Activated CD8-positive, alpha-beta memory T cell treated with anti-CD3 and anti-CD28 coated beads for 4 hours (primary cell): ENCODE measurements at regions not wholly inside any gene's neighbourhood (a gene's known extent, or its start where the extent isn't known, plus 50 kb on each side); places are given as distances from the start of the nearest gene placed in this dataset.
"Not testable (repeated sequence)": the region's sequence is repeated elsewhere in the genome, so short reads cannot be mapped to it uniquely, and the experiment has no call there.

Source experiments
- DNase-seq, 2 donors: peaks; one replicate each; pipeline ENCODE4 v3.0.0-alpha.2; 2020; ENCODE audit warnings: low read depth in 2 of 2

DNA sequence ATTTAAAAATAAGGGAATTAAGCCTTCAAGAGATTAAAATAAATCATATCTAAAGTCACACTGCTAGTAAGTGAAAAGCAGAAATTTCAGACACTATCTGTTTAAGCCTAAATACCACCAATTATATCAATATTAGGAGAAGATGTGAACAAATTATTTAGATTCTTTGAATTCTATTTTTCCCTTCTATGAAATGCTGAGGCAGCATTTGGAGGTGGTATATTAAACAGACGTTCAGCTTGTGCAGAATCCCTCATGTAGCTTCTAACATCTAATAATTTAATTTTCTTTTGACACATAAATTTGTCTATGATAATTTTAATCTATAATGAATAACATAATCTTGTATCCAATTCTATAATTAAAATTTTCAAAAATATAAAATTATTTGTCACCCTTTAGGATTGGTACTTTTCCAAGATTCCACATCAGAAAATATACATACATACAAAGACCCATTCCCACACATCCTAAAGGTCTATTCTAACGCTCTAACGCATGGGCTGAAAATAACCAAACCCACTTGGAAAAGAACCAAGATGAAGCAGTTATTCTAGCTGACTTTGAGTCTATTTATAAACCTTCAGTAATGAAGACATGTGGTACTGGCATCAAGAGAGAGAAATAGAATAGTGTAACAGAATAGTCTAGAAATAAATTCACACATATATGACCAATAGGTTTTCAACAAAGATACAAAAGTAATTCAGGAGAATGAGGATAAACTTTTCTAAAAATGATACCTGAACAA lies 751.8 kb downstream of the GALC start:
- DNase-seq, result no peak

DNA sequence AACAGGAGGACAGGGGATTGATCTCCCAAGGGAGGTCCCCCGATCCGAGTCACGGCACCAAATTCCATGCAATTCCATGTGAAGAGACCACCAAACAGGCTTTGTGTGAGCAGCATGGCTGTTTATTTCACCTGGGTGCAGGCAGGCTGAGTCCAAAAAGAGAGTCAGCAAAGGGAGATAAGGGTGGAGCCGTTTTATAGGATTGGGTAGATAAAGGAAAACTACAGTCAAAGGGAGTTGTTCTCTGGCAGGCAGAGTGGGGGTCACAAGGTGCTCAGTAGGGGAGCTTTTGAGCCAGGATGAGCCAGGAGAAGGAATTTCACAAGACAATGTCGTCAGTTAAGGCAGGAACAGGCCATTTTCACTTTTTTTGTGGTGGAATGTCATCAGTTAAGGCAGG lies 752.7 kb downstream of the GALC start:
- DNase-seq, result not testable (repeated sequence)

DNA sequence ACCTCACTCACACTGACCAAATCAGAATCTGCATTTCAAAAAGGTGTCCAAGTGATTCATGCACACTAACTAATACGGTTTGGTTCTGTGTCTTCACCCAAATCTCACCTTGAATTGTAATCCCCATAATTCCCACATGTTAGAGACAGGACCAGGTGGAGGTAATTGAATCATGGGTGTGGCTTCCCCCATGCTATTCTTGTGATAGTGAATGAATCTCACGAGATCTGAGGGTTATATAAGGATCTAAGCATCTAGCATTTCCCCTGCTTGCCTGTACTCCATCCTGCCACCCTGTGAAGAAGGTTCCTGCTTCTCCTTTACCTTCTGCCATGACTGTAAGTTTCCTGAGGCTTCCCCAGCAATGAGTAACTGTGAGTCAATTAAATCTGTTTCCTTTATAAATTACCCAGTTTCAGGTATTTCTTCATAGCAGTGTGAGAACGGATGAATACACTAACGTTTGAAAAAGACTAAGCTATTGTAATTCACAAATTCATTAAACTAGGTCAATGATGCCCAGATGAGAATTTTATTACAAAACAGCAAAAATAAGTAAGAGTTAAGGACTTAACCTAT lies 759.1 kb downstream of the GALC start:
- no peak for DNase-seq

DNA sequence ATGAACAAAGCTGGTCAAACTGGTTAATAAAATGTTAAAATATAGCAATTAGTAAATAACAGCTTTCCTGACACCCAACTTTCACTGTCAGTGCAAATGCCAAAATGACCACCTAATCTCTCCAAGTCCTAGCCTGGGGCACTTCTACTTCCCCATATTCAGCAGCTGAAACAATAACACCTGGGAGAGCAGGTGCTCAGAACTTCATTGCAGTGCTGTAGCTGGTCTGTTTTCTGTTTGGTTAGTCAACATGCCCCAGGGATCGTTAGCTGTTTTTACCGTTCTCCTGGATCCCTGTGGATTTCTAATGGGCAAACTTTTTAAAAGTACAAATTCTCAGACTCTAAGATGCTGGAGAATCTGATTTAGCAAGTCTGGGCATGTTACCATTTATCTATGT lies 759.7 kb downstream of the GALC start:
- no peak for DNase-seq

DNA sequence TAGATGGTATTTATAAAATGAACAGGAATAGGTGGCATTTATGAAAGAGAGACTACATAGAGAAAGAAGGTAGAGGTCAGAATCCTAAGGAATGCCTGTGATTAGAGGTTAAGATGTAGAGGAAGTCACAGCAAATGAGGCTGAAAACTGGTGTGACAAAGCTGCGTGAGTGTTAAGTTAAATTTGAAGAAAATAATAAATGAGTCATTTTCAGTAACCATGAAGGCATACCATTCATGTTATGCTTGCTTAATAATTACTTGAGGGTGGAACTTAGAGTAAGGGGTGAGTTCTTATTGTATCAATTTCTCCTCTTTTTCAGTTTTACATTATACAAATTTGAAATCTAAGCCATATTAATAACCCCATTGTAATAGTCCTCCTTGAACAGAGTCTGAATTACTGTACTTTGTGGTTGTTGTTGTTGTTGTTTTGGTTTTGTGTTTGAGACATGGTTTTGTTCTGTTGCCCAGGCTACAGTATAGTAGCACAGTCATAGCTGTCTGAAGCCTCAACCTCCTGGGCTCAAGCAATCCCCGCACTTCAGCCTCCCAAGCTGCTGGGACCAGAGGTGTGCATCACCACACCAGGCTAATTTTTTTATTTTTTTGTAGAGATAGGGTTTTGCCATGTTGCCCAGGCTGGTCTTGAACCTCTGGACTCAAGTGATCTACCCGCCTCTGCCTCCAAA lies 761.5 kb downstream of the GALC start:
- DNase-seq, result no peak

DNA sequence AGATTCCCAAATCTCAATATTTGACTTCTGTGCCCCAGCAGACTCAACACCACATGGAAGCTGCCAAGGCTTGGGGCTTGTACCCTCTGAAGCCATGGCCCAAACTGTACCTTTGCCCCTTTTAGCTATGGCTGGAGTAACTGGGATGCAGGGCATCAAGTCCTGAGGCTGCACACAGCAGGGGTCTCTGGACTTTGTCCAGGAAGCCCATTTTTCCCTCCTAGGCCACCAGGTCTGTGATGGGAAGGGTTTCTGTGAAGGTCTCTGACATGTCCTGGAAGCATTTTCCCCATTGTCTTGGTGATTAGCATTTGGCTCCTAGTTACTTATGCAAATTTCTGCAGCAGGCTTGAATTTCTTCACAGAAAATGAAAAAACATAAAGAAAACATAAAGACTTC lies 762.3 kb downstream of the GALC start:
- DNase-seq, result no peak

DNA sequence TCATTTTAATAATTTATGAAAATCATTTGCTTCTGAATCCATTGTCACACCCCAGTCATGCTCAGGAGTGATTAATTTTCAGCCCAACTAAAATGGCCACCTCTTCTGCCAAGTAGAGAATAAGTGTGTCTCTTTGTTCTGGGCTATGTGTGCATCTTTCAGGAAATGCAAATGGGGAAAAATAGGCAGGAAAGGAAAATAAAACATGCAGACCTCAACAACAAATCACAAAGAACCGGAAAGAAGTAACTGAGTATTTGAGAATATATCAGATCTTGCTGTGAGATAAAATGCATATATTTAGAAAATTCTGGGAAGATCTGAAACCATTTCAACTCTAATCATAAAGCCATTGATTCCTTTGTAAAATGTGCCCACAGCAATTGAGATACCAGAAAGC lies 763.9 kb downstream of the GALC start:
- DNase-seq, result no peak

DNA sequence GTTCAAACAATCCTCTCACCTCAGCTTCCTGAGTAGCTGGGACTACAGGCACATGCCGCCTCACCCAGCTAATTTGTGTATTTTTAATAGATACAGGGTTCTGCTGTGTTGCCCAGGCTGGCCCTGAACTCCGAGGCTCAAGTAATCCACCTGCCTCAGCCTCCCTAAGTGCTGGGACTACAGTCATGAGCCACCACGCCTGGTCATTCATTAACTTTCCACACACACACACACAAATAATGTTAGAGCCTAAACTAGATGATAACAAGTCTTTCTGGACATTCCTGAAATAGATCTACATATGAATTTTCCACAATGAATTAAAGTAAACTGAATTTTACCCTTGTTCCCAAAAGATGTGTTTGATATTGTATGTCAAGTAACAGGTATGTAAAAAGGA lies 776.0 kb downstream of the GALC start:
- no peak for DNase-seq

DNA sequence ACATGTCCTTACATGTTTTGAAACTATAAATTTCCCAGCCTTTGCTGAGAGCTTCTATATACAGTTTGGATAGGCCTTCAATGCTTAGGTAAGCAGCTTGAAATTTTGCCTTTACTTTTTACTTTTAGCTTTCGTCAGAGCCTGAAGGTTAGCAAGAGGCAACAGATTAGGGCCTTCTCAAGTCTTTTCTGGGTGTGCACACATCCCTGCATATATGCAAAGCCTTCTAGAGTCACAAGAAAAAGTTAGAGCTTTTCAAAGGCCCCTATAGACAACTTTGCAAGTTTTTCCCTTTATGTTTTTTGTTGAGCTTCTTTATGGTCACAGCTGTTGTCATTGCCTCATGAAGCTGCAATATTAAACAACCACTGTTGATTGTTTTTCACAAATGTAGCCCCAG lies 778.4 kb downstream of the GALC start:
- DNase-seq, result no peak

DNA sequence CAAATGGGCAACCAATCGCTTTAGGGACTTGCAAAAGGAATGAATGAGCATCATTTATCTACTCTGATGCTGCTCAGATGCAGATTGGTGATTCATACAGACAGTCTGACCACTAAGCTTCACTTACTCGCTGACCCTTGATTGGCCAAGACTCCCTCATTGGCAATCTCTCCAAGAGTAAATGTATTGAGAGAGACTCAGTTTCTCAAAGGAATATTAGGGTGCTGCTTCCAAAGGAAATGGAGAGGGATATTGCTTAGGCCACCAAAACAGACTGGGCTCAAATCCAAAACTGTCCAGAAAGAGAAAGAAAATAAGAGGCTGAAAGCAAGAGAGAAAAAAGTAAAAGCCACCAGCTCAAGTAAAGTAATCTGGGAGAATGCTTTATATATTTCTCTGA lies 785.2 kb downstream of the GALC start:
- no peak for DNase-seq

DNA sequence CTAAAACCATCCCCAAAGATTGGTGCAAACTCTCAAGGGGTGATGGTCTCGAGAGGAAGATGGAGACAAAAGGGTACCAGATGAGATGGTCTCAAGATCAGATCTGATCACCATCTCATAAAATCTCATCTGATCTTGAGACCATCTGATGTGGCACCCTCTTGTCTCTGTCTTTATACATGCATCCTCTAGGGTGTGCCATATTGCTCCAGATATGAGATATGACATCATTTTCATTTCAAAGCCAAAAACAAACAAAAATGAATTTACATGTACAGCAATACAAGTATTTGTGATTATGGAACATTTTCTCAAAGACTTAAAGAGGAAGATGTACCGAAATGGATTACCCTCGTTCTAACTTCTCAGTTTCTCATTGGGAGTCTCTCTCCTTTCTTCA lies 787.2 kb downstream of the GALC start:
- no peak for DNase-seq

DNA sequence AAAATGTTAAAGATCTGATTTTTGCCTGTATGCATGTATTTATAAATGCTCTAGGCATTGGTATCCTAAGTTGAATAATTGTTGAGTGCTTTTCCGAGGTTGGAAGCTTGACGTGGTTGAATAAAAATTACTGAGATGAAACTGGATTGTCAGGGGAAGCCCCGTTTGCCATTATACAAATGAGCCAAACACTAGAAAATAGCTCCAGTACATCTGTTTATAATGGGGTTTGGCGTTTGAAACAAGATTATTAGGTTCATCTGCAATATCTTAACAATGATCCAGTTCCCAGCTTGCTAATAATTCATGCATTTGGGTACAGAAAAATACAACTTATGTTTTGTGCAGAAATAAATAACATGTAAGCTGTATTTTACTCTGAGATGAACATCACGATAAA lies 789.6 kb downstream of the GALC start:
- no peak for DNase-seq

DNA sequence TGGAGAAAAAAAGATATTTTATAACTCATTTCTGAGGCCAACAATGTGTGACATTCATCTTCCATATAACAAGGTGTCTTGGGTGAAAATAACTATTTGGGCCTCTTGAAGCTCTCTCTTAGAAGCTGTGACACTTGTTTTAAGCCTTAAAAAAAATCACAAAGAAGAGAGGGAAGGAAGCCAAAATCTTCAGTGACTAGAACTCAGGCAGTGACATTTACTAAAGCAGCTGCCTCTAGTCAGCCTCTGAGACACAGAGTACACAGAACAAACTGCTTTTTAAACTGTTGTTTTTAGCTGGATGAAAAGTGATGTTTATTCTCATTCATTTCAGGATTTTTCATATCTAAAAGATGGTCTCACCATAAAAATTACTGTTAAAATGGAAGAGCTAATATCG lies 793.6 kb downstream of the GALC start:
- DNase-seq, result no peak

DNA sequence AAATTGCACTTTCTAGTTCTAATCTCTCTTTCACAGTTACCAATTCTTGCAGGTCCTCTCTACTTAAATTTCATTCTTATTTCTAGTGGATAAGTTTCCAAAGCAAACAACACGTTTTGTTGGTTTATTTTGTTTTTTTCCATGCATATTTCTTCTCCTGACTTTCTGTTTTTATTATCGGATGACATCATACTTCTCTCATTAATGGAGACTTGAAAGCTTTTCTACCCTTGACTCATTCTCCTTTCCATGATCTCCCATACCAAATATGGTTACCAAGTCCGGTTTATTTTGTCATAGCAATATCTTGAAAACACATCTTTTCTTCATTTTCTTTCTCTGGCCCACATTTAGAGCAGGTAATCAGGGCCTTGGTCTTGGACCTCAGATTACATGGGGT lies 796.5 kb downstream of the GALC start:
- DNase-seq, result no peak

DNA sequence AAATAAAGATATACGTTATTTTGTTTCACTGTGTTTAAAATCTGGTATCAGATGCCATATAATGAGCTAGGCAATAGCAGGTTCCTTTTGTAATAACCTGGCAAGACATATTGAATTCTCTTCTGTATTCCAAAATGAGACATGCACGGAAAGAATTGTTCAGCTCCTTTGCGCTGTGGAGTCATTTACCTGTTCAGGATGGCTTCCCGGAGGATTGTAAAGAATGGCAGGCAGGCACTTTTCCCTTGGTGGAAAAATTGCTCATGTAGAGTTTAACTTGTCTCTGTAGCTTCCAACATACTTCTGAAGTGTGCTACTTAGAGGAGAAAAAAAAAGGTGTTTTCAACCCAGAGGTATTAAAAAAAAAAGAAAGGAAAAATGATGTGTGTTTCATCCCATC lies 805.2 kb downstream of the GALC start:
- no peak for DNase-seq

DNA sequence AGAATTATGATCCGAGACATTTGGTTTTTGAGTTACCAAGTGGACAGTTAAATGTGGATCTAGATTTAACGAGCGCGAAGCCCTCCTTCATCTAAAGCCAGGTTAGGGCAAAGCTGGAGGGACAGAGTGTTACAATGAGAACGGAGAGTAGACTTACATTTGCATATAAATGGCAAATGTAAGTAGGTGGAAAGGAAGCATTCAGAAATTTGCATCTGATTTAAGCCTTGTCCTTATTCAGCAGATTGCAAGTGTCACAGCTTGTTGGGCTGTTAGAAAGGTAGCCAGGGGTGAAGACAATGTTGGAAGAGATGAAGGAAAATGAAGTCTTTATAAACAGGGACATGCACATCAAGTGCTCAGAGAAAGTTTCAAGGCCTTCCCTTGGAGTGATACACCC lies 806.2 kb downstream of the GALC start:
- no peak for DNase-seq

DNA sequence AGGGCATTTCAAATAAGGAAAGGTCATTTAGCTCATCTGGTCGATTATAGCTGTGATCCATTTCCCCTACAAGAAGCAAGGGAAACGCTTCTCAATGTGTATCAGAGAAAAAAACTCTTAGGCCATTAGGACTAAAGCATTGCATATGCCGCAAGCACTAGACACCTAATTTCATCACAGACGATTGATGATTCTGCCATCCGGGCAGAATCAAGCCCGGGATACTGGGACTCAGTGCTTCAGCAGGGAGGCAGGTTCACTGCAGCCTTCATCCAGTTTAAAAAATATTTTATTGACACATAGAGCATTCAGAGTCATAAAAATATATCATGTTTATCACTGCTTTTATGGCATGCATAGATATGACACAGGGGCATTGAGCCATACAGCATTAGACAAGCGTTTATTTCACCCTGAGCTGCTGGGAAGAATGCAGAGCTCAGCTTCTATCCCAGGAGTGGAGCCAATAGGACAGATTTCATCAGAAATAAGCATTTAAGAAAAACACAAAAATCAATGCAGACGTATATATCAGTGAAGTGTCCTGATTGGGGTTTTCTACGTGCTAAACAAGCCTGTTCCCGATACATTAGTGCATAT lies 806.9 kb downstream of the GALC start:
- DNase-seq, result no peak

DNA sequence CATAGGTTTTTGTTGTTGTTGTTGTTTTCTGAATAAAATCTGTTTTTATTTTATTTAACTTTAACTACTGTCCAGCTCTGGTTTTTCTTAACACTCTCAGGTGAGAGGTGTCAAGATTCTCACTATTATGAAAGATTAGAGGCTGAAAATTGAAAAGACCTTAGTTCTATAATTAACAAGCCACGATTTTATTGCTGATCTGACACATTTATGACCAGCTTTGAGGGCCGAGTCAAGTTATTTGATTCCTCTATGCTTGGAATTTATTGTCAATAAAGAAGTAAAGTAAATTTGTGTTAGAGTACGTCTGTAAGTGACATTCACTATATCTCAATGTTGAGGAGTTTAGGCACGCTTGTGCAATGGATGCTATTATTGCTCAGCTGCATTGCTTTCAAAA lies 808.8 kb downstream of the GALC start:
- DNase-seq, result no peak

DNA sequence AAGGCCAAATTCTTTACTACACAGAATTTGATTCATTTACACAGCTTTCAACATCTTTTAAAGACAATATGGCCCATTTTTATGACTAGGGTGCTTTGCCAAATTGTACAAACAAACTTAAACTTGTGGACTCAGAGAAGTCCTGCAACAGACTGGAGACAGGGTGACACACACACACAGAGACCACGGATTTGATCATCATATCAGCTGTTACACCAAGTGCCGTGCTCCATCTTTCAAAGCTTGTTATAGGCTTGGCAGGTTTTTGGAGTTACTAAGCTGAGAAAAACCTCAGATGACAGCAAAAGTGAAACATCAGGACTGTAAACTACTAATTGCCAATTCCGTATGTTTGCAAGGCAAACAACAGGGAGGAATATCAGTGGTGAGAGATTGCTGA lies 811.7 kb downstream of the GALC start:
- no peak for DNase-seq

DNA sequence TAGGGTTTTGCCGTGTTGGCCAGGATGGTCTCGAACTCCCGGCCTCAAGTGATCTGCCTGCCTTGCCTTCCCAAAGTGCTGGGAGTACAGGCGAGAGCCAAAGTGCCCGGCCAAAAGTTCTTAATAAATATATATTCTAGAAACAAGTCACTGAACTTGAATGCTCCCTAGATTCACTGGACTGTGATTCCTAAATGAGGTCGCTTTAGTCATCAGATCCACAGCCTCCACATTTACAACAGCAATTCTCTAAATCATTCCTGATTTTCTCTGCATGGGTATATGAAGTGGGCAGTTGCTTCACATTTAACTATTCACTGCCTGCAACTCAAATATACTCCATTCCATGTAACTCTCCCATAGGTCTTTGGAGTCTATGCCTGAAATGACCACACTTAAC lies 813.0 kb downstream of the GALC start:
- DNase-seq, result no peak

DNA sequence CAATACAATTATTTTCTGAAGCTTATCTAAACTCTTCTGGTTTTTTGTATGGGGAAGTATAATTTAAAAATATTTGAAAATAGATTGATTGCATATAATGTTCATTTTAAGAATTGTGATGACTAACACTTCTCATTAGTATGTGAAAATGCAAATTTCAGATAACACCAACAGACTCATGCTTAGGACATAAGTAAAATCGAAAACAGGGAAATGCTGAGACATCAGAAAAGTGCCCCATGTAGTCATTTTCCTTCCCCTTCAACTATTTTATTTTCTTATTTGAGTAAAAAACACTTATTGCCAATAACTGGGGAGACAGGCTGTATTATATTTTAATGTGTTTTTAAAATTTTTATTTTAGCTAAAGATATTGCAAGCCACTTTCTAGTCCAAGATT lies 814.7 kb downstream of the GALC start:
- no peak for DNase-seq

DNA sequence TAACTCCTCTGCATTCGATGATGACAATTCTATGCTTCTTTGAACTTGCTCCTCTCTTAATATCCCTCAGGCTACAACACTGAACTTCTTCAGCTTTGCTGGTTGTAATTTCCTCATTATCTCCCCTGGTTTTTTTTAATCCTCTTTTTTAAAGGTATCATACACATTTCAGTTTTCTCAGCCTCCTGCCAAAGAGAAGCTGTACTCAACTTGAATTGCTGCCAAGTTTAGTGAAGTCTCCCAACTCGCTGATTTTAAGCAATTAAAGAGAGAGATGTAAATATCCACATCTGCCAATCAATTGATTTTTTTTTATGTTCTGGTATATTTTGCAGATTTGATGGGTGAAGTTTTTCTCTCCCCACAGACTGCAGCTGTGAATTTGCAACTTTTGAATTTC lies 817.8 kb downstream of the GALC start:
- DNase-seq, result no peak

DNA sequence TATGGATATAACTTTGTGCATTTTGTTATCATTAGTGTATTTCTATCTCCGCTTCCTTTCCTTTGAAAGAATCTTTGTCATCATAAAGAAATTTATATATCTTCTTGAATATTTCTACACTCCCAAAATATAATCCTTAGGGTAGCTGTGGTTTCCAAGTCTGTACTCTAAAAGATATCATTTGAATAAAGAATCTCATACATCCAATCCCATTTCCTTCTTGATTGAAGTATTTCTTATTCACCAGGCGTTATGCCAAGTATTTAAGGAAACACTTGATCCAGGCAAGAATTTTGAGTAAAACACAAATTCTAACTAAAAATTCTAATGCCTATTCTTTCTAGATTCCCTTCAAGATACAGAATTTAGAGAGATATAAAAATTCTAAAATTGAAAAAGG lies 821.8 kb downstream of the GALC start:
- DNase-seq, result no peak
